A549 (cell line): ENCODE measurements at regions not wholly inside any gene's neighbourhood (a gene's known extent, or its start where the extent isn't known, plus 50 kb on each side); places are given as distances from the start of the nearest gene placed in this dataset.

ENCODE experiments used
- ATAC-seq, 2 experiments: fragments of 200-7000 bp in 1 of 2; fragments of >200 bp in 1 of 2; cut with Nextera tagmentation in 1 of 2; cut with Tn5 transposase in 1 of 2; 3 replicates each; pipeline versions ENCODE4 v1.8.0 to v1.9.1; 2018 to 2020; ENCODE audit warnings: mild to moderate bottlenecking in 1 of 2, moderate library complexity in 1 of 2
- CTCF ChIA-PET: fragments of 300-600 bp; sonication (Branson Sonifier 250); formaldehyde crosslinking; extraction: SDS; loops from one replicate; lab custom pipeline; 2021; ENCODE audit warnings: antibody characterized with exemption, inconsistent platforms; lab: Yijun Ruan, JAX
- POLR2A ChIA-PET: fragments of 350-600 bp; formaldehyde crosslinking; extraction: SDS; loops from one replicate; lab custom pipeline; 2021; ENCODE audit warnings: antibody characterized with exemption, inconsistent platforms; lab: Yijun Ruan, JAX
- DNase-seq, 2 experiments: peaks; one replicate each; pipeline versions ENCODE4 v3.0.0 to v3.0.0-alpha.2; 2011 to 2016; ENCODE audit warnings: low read depth in 1 of 2, low spot score in 1 of 2
- FAIRE-seq: peaks from 2 replicates; lab custom pipeline; 2011; peaks lifted over from hg19 to GRCh38; lab: Jason Lieb, UNC
- H3K27ac ChIP-seq, 2 experiments: fragments of >200 bp; sonication (Bioruptor Twin); formaldehyde crosslinking; 3 replicates each; pipeline ENCODE4 v1.5.1; 2016 to 2017
- H3K4me1 ChIP-seq: fragments of >200 bp; sonication (Bioruptor Twin); formaldehyde crosslinking; 3 replicates; pipeline ENCODE4 v1.6.1; 2016
- H3K4me2 ChIP-seq: fragments of >200 bp; sonication (Bioruptor Twin); formaldehyde crosslinking; 3 replicates; pipeline ENCODE4 v1.6.1; 2016
- H3K4me3 ChIP-seq: fragments of >200 bp; sonication (Bioruptor Twin); formaldehyde crosslinking; 3 replicates; pipeline ENCODE4 v1.5.1; 2016
- H3K9me3 ChIP-seq: fragments of >200 bp; sonication (Bioruptor Twin); formaldehyde crosslinking; 3 replicates; pipeline ENCODE4 v1.6.1; 2016
- BHLHE40 ChIP-seq: IDR thresholded peaks from 2 replicates; pipeline ENCODE4 v1.6.1; 2012; ENCODE audit warnings: low read depth, low read length, inconsistent platforms
- CBX2 ChIP-seq: fragments of 200-600 bp; sonication (generic); IDR thresholded peaks from 2 replicates; pipeline ENCODE4 v1.6.1; 2016; ENCODE audit warnings: low read depth, mild to moderate bottlenecking, borderline replicate concordance
- EHMT2 ChIP-seq: fragments of 200-600 bp; sonication (generic); IDR thresholded peaks from 2 replicates; pipeline ENCODE4 v1.6.1; 2016; ENCODE audit warnings: antibody characterized with exemption, low read depth, mild to moderate bottlenecking, moderate library complexity
- EP300 ChIP-seq, 2 experiments: fragments of >200 bp; sonication (Bioruptor Twin); formaldehyde crosslinking; IDR thresholded peaks; 2 replicates in 1 of 2; 3 replicates in 1 of 2; pipeline ENCODE4 v1.6.1; 2016 to 2017
- FOXS1 ChIP-seq: fragments of 250-450 bp; sonication (Bioruptor Pico); IDR thresholded peaks from 2 replicates; pipeline ENCODE4 v1.5.0; 2020; ENCODE audit warnings: mild to moderate bottlenecking, moderate library complexity
- HDAC2 ChIP-seq: fragments of 200-600 bp; sonication (generic); IDR thresholded peaks from 2 replicates; pipeline ENCODE4 v1.6.1; 2016
- JUN ChIP-seq, 2 experiments: fragments of >200 bp; sonication (Bioruptor Twin); formaldehyde crosslinking; IDR thresholded peaks; 2 replicates in 1 of 2; 3 replicates in 1 of 2; pipeline ENCODE4 v1.6.1; 2016 to 2017
- MAZ ChIP-seq: fragments of 150-350 bp; IDR thresholded peaks from 2 replicates; pipeline ENCODE4 v1.6.1; 2014; ENCODE audit warnings: antibody characterized with exemption, low read depth, low read length, borderline replicate concordance
- NPAS2 ChIP-seq: fragments of 250-450 bp; sonication (Bioruptor Pico); IDR thresholded peaks from 2 replicates; pipeline ENCODE4 v1.8.0; 2022; ENCODE audit warnings: mild to moderate bottlenecking, moderate library complexity, borderline replicate concordance
- NR3C1 ChIP-seq: fragments of >200 bp; sonication (Bioruptor Twin); formaldehyde crosslinking; IDR thresholded peaks from 3 replicates; pipeline ENCODE4 v1.6.1; 2017
- PBX3 ChIP-seq: IDR thresholded peaks from 2 replicates; pipeline ENCODE4 v1.6.1; 2012
- PHF8 ChIP-seq: fragments of 200-600 bp; sonication (generic); IDR thresholded peaks from 2 replicates; pipeline ENCODE4 v1.6.1; 2016; ENCODE audit warnings: low read depth, mild to moderate bottlenecking, antibody characterized with exemption, moderate library complexity, borderline replicate concordance
- RAD21 ChIP-seq, 2 experiments: fragments of >200 bp in 1 of 2; sonication (Bioruptor Twin) in 1 of 2; formaldehyde crosslinking in 1 of 2; IDR thresholded peaks in 1 of 2; conservative IDR thresholded peaks in 1 of 2; 2 replicates in 1 of 2; 3 replicates in 1 of 2; pipeline ENCODE4 v1.6.1; 2012 to 2018; ENCODE audit warnings: inconsistent platforms in 1 of 2
- RNF2 ChIP-seq: fragments of 200-600 bp; sonication (generic); IDR thresholded peaks from 2 replicates; pipeline ENCODE4 v1.6.1; 2016; ENCODE audit warnings: low read depth, mild to moderate bottlenecking, antibody characterized with exemption, moderate library complexity, borderline replicate concordance
- SMC3 ChIP-seq: fragments of >200 bp; sonication (Bioruptor Twin); formaldehyde crosslinking; IDR thresholded peaks from 3 replicates; pipeline ENCODE4 v1.6.1; 2018; ENCODE audit warnings: inconsistent platforms
- TFCP2L1 ChIP-seq: fragments of 250-450 bp; sonication (Bioruptor Pico); IDR thresholded peaks from 2 replicates; pipeline ENCODE4 v1.5.0; 2021; ENCODE audit warnings: mild to moderate bottlenecking
- ZC3H11A ChIP-seq: fragments of 450-650 bp; IDR thresholded peaks from 2 replicates; pipeline ENCODE4 v1.6.1; 2014; ENCODE audit warnings: antibody characterized with exemption, mild to moderate bottlenecking
- ZNF302 ChIP-seq: fragments of 250-450 bp; sonication (Bioruptor Pico); IDR thresholded peaks from 2 replicates; pipeline ENCODE4 v1.9.0; 2021; ENCODE audit warnings: inconsistent platforms, mild to moderate bottlenecking, moderate library complexity
- WGBS: methylation state at CpG from one replicate; pipeline ENCODE4 v1.1.6; 2017; ENCODE audit errors: missing lambda C conversion rate; 5-methylcytosine and 5-hydroxymethylcytosine counted together
- TF ChIP-seq, protein P1 (sequence below): IDR thresholded peaks from 2 replicates; pipeline ENCODE4 v1.6.1; 2012; ENCODE audit warnings: low read depth, borderline replicate concordance
- TF ChIP-seq, protein P2 (sequence below): fragments of 250-450 bp; sonication (Bioruptor Pico); IDR thresholded peaks from 2 replicates; pipeline ENCODE4 v1.5.0; 2021; ENCODE audit warnings: mild to moderate bottlenecking, moderate library complexity, borderline replicate concordance

- FAIRE-seq: no peak
- Histone ChIP-seq H3K4me1 (peaks cover 47% of the 10 kb centered on the region), H3K4me2 (peak overlapping the region; percentile 56; the same call in 1 of the 3 replicates), H3K27ac (peak overlapping the region in 1 of 2 experiments; percentile 70; a peak in 3 of 6 replicates), H3K9me3 (no peaks in the 10 kb centered on the region), H3K4me3 (no peak overlapping the region)
- CTCF ChIA-PET: interaction anchor here (0.6 to 4.8 kb wide), 5 partner anchors 8 to 501 kb away, joined by 3 to 16 read pairs (median 7); no protein-coding TSS in a partner anchor
- ATAC-seq: no peak
- POLR2A ChIA-PET: no interaction called here
- DNase-seq: no peak
- WGBS: 86% methylated on average over 6 of the region's 6 CpGs
- TF ChIP-seq, protein P1, sequence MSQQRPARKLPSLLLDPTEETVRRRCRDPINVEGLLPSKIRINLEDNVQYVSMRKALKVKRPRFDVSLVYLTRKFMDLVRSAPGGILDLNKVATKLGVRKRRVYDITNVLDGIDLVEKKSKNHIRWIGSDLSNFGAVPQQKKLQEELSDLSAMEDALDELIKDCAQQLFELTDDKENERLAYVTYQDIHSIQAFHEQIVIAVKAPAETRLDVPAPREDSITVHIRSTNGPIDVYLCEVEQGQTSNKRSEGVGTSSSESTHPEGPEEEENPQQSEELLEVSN: no peak
- no peak for TF ChIP-seq RNF2
- no peak for TF ChIP-seq FOXS1 (CRISPR knock-in tag)
- no peak for TF ChIP-seq NR3C1
- TF ChIP-seq EP300 (IDR thresholded peaks at IDR 0.05): no peak
- TF ChIP-seq ZNF302 (CRISPR knock-in tag): no peak
- TF ChIP-seq, protein P2, sequence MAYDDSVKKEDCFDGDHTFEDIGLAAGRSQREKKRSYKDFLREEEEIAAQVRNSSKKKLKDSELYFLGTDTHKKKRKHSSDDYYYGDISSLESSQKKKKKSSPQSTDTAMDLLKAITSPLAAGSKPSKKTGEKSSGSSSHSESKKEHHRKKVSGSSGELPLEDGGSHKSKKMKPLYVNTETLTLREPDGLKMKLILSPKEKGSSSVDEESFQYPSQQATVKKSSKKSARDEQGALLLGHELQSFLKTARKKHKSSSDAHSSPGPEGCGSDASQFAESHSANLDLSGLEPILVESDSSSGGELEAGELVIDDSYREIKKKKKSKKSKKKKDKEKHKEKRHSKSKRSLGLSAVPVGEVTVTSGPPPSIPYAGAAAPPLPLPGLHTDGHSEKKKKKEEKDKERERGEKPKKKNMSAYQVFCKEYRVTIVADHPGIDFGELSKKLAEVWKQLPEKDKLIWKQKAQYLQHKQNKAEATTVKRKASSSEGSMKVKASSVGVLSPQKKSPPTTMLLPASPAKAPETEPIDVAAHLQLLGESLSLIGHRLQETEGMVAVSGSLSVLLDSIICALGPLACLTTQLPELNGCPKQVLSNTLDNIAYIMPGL (CRISPR knock-in tag): no peak
- no peak for TF ChIP-seq RAD21 (conservative IDR thresholded peaks at IDR 0.05 in 1 of 2, IDR thresholded peaks at IDR 0.05 in 1 of 2)
Observed at GRCh38 chr20:48287552-48288170, 502.4 kb upstream of the SULF2 start.

DNA sequence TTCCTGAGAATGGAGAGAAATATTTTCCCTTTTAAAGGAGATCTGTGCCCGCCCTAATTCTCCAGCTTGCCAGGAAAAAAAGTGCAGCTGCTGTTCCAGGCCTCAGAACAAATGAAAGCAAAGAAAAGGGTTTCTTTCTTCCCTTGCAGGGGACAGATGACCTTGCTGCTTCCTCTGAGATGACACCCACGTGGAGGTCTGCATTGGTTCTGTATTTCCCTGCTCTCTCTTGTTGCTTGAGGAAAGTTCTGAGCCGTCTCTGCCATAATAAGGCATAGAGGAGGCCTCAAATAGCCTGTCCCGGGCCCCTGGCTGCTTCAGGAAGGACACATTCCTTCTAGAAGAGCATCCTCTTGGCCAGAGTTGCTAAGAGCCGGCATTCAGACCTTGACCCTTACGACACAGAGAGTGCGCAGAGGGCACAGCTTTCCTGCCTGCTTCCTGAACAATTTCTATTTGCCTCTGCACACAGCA, 501.8 kb upstream of the SULF2 start:
- POLR2A ChIA-PET: no interaction called here
- WGBS: 63% methylated on average over 7 of the region's 7 CpGs
- DNase-seq: no peak

GRCh38 chr20:48286601-48287000, 501.3 kb upstream of the SULF2 start:
- ATAC-seq (no peak; a peak in 1 of 6 replicates), FAIRE-seq (no peak), DNase-seq (no peak)
- TF ChIP-seq MAZ (no peak), PHF8 (no peak)
- ChIA-PET POLR2A (no interaction called here), CTCF (interaction anchor here (1.7 to 2.5 kb wide), 3 partner anchors 9 to 500 kb away, joined by 6 to 16 read pairs (median 7); no protein-coding TSS in a partner anchor)
- Histone ChIP-seq H3K9me3 (no peaks in the 10 kb centered on the region), H3K4me3 (no peak overlapping the region), H3K4me2 (peak overlapping the region; percentile 56; the same call in 2 of the 3 replicates), H3K27ac (peak overlapping the region in 1 of 2 experiments; percentile 70; a peak in 3 of 6 replicates), H3K4me1 (peaks cover 46% of the 10 kb centered on the region)
- WGBS: 50% methylated on average over 1 of the region's 1 CpG

More for the DNA sequence above, 501.8 kb upstream of the SULF2 start:
- H3K27ac ChIP-seq: peak overlapping the region in 1 of 2 experiments; percentile 70; a peak in 3 of 6 replicates
- CTCF ChIA-PET: interaction anchor here (0.6 to 2.5 kb wide), 4 partner anchors 8 to 500 kb away, joined by 3 to 16 read pairs (median 6); no protein-coding TSS in a partner anchor
- H3K4me3 ChIP-seq: no peak overlapping the region
- peaks cover 46% of the 10 kb centered on the region for H3K4me1 ChIP-seq
- H3K9me3 ChIP-seq: no peaks in the 10 kb centered on the region
- TF ChIP-seq NPAS2 (no peak), BHLHE40 (no peak), ZNF302 (CRISPR knock-in tag) (no peak), SMC3 (no peak), JUN (IDR thresholded peaks at IDR 0.05) (no peak), TFCP2L1 (CRISPR knock-in tag) (no peak), EHMT2 (no peak), ZC3H11A (no peak), HDAC2 (no peak), CBX2 (no peak), PBX3 (no peak)
- FAIRE-seq (no peak), ATAC-seq (peak in 1 of 2 experiments; percentile 24; a peak in 2 of 6 replicates)
- H3K4me2 ChIP-seq: peak overlapping the region; percentile 56; the same call in 2 of the 3 replicates
